Common myeloid progenitor, CD34-positive (primary cell): ENCODE measurements at regions not wholly inside any gene's neighbourhood (a gene's known extent, or its start where the extent isn't known, plus 50 kb on each side); places are given as distances from the start of the nearest gene placed in this dataset.
A peak's percentile ranks its signal among the peaks of the same experiment; 100 is the strongest.

ENCODE experiments used
- CTCF ChIA-PET: fragments of 350-600 bp; sonication (Branson Sonifier 250); formaldehyde crosslinking; loops from one replicate; lab custom pipeline; 2021; ENCODE audit warnings: antibody characterized with exemption; lab: Charles Lee
- POLR2A ChIA-PET: fragments of 350-600 bp; sonication (Branson Sonifier 250); formaldehyde crosslinking; loops from one replicate; lab custom pipeline; 2021; ENCODE audit warnings: antibody characterized with exemption; lab: Charles Lee
- DNase-seq, 3 donors: peaks; one replicate each; pipeline versions ENCODE4 v3.0.0 to v3.0.0-alpha.2; 2013
- H3K27ac ChIP-seq, 2 experiments: 1 replicate in 1 of 2; 2 replicates in 1 of 2; pipeline ENCODE4 v1.7.0; 2013; ENCODE audit warnings: inconsistent platforms in 2 of 2, low read length in 2 of 2, mild to moderate bottlenecking in 2 of 2, low read depth in 1 of 2, moderate library complexity in 1 of 2; ENCODE audit not compliant: severe bottlenecking in 2 of 2, insufficient read depth in 1 of 2, poor library complexity in 1 of 2
- H3K27me3 ChIP-seq, 5 experiments: replicated peaks in 2 of 5; 1 replicate in 3 of 5; 2 replicates in 2 of 5; pipeline versions ENCODE4 v1.6.1 to v1.7.0; 2013; ENCODE audit warnings: low read length in 4 of 5, mild to moderate bottlenecking in 2 of 5, moderate library complexity in 2 of 5, inconsistent platforms in 1 of 5; ENCODE audit not compliant: insufficient read depth in 5 of 5, control insufficient read depth in 4 of 5
- H3K36me3 ChIP-seq, 4 experiments: 1 replicate in 2 of 4; 2 replicates in 2 of 4; pipeline versions ENCODE4 v1.6.1 to v1.7.0; 2013; ENCODE audit warnings: low read length in 3 of 4, control low read depth in 1 of 4, mild to moderate bottlenecking in 1 of 4; ENCODE audit not compliant: control insufficient read depth in 4 of 4, insufficient read depth in 4 of 4
- H3K4me1 ChIP-seq, 4 experiments: 1 replicate in 3 of 4; 2 replicates in 1 of 4; pipeline versions ENCODE4 v1.6.1 to v1.7.1; 2013; ENCODE audit warnings: low read length in 3 of 4, mild to moderate bottlenecking in 3 of 4, control low read depth in 1 of 4, inconsistent platforms in 1 of 4, moderate library complexity in 1 of 4; ENCODE audit not compliant: control insufficient read depth in 4 of 4, insufficient read depth in 4 of 4; ENCODE audit errors: control extremely low read depth in 1 of 4
- H3K4me3 ChIP-seq, 7 experiments: 1 replicate in 4 of 7; 2 replicates in 3 of 7; pipeline versions ENCODE4 v1.5.1 to v1.7.0; 2013; ENCODE audit warnings: mild to moderate bottlenecking in 7 of 7, low read length in 6 of 7, moderate library complexity in 6 of 7, inconsistent platforms in 2 of 7, low read depth in 2 of 7, control low read depth in 1 of 7; ENCODE audit not compliant: insufficient read depth in 4 of 7, control insufficient read depth in 1 of 7; ENCODE audit errors: extremely low read depth in 1 of 7
- H3K9me3 ChIP-seq, 5 experiments: 1 replicate in 4 of 5; 2 replicates in 1 of 5; pipeline versions ENCODE4 v1.6.1 to v1.7.1; 2013; ENCODE audit warnings: low read length in 4 of 5, mild to moderate bottlenecking in 2 of 5, inconsistent platforms in 1 of 5, low read depth in 1 of 5, moderate library complexity in 1 of 5; ENCODE audit not compliant: control insufficient read depth in 4 of 5, insufficient read depth in 2 of 5; ENCODE audit errors: control extremely low read depth in 1 of 5
- WGBS: methylation state at CpG from one replicate; pipeline ENCODE4 v1.1.5; 2013; ENCODE audit not compliant: insufficient coverage; 5-methylcytosine and 5-hydroxymethylcytosine counted together

DNA sequence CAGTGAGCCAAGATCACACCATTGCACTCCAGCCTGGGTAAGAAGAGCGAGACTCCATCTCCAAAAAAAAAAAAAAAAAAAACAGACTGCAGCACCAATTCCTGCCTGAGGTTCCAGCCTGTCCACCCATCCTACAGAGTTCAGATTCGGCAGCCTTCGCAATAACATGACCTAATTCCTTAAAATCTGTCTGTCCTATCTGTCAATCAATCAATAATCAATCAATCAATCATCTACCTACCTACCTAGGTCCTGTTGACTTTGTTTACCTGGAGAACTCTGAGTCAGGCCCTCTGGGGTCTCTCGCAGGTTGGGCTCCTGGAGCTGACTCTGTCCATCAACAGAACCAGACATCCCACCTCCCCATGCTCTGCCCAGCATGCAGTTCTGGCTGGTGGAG lies 236.7 kb downstream of the ENGASE start:
- 100% methylated on average over 1 of the region's 4 CpGs for WGBS
- Histone ChIP-seq H3K4me3 (no peak overlapping the region), H3K36me3 (no peaks in the 10 kb centered on the region), H3K4me1 (no peaks in the 10 kb centered on the region), H3K27ac (no peak overlapping the region), H3K27me3 (peaks cover 0 to 80% (median 6%) of the 10 kb centered on the region in 5 experiments), H3K9me3 (no peaks in the 10 kb centered on the region)
- ChIA-PET CTCF (no interaction called here), POLR2A (no interaction called here)
- no peak for DNase-seq

- ChIA-PET POLR2A (no interaction called here), CTCF (no interaction called here)
- no peak overlapping the region for H3K27ac ChIP-seq
- no peaks in the 10 kb centered on the region for H3K4me1 ChIP-seq
- no peaks in the 10 kb centered on the region for H3K9me3 ChIP-seq
- no peak for DNase-seq
- peaks cover 0 to 63% (median 7%) of the 10 kb centered on the region in 5 experiments for H3K27me3 ChIP-seq
- no peak overlapping the region for H3K4me3 ChIP-seq
- no peaks in the 10 kb centered on the region for H3K36me3 ChIP-seq
- 86% methylated on average over 22 of the region's 26 CpGs for WGBS
Observed at GRCh38 chr17:79306424-79307318, 232.0 kb downstream of the ENGASE start.

DNA sequence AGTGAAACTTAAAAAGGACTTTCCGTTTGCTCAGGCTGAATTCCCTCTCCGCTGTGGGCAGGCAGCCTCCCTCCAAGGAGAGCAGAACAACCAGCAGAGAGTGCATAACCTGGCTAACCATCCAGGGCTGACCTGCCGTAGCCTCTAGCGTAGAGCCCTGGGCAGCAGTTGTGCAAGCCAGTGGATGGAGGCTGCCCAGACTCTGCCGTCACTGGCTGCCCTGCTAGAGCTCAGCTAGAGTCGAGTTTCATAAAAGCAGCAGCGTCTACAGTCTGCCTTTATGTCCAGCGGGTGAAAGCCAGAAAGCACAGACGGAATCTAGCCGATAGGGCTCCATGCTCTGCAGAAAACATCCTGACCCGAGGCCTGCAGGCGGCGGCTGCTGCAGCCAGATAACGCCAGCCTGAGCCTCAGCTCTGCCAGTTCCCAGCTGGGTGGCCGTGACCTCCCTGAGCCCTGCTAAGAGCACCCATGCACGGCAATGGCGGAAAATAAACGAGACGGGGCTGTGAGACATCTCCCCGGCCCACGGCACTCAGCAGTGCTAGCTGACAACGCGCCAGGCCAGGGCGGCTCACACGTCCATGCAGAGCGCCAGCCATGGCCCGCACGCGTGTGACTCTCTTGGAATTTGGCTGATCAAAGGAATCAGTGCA lies 231.3 kb downstream of the ENGASE start:
- CTCF ChIA-PET = no interaction called here
- POLR2A ChIA-PET = no interaction called here
- Histone ChIP-seq H3K27me3 (peaks cover 0 to 63% (median 7%) of the 10 kb centered on the region in 5 experiments), H3K36me3 (no peaks in the 10 kb centered on the region), H3K4me1 (no peaks in the 10 kb centered on the region), H3K27ac (no peak overlapping the region), H3K4me3 (no peak overlapping the region), H3K9me3 (no peaks in the 10 kb centered on the region)
- 71% methylated on average over 28 of the region's 29 CpGs for whole genome bisulfite sequencing
- DNase-seq = peak in 2 of 3 donors; percentile 8 to 25

GRCh38 chr17:79305376-79305767 lies 230.7 kb downstream of the ENGASE start:
- POLR2A ChIA-PET = no interaction called here

DNA sequence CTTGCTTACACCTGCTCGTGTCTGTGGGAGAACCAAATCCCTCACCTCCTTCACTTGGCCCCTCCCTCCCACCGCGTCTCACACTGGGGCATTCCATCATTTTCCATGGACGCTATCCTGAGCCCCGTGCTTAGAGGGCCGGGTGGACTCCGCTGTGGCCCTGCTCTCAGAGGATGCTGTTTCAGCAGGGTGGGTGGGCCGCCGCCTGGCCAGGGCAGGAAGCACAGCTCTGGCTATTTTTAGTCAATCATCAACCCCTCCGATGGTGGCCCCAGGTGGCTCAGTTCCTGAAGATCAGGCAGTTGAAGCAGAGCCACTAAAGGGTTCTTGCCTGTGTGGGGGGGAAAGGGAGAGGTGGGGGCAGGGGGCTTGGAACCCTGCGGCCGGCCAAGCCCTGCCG lies 230.3 kb downstream of the ENGASE start:
- Histone ChIP-seq H3K4me3 (no peak overlapping the region), H3K27ac (no peak overlapping the region), H3K27me3 (peaks cover 0 to 56% (median 7%) of the 10 kb centered on the region in 5 experiments), H3K36me3 (no peaks in the 10 kb centered on the region), H3K9me3 (no peaks in the 10 kb centered on the region), H3K4me1 (no peaks in the 10 kb centered on the region)
- ChIA-PET CTCF (no interaction called here), POLR2A (no interaction called here)
- DNase-seq = no peak
- WGBS = 54% methylated on average over 4 of the region's 13 CpGs

More at GRCh38 chr17:79305376-79305767, 230.7 kb downstream of the ENGASE start:
- no peaks in the 10 kb centered on the region for H3K36me3 ChIP-seq
- no peaks in the 10 kb centered on the region for H3K9me3 ChIP-seq
- DNase-seq = no peak
- no peaks in the 10 kb centered on the region for H3K4me1 ChIP-seq
- CTCF ChIA-PET = no interaction called here
- H3K4me3 ChIP-seq = no peak overlapping the region
- H3K27ac ChIP-seq = no peak overlapping the region
- WGBS = 18% methylated on average over 10 of the region's 10 CpGs
- peaks cover 0 to 60% (median 7%) of the 10 kb centered on the region in 5 experiments for H3K27me3 ChIP-seq

DNA sequence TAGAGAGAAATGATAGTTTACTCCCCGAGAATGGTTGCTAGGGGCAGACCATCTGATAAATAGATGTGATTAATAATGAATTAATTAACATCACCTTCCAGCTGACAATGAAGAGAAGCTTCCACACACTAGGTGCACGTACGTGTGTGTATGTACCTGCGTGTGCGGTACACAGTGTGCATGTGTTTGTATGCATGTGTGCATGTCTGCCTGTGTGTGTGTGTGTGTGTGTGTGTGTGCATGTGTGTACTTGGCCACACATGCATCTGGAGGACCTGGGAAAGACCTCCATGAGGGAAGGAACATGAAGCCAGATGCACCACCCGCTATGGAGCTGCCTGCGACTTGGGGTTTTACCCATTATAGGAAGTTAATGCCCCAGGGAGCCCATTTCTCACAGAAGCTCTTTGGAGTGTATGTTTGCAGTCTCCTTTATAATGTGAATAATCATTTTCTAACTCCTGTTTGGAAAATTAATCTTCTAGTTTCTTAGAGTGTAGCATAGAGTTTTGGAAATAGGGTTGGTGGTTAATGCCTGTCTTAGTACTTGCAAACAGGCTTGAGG lies 229.1 kb downstream of the ENGASE start:
- POLR2A ChIA-PET = no interaction called here
- Histone ChIP-seq H3K27me3 (peaks cover 0 to 52% (median 7%) of the 10 kb centered on the region in 5 experiments), H3K36me3 (no peaks in the 10 kb centered on the region), H3K27ac (no peak overlapping the region), H3K4me1 (no peaks in the 10 kb centered on the region), H3K9me3 (no peaks in the 10 kb centered on the region), H3K4me3 (no peak overlapping the region)
- DNase-seq = no peak
- CTCF ChIA-PET = no interaction called here
- WGBS = 100% methylated on average over 3 of the region's 7 CpGs

DNA sequence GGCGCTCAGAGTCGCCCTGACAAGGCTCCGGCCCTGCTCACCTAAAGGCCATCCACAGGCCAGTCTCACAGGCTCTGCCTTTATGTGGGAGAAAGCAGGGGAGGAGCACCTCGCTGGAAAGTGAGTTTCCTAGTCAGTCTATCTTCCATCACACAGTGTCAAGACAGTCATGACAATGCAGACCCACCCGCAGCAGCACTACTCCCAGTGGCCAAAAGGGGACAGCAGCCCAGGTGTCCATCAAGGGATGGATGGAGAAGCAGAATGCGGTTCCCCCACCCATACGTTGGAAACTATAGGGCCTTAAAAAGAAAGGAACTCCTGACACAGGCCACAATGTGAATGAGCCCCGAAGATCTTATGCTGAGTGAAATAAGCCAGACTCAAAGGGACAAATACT lies 226.8 kb downstream of the ENGASE start:
- ChIA-PET POLR2A (no interaction called here), CTCF (interaction anchor here (1.4 kb wide), 1 partner anchor 34 kb away, joined by 3 read pairs; no protein-coding TSS in a partner anchor)
- no peak overlapping the region for H3K27ac ChIP-seq
- 79% methylated on average over 8 of the region's 8 CpGs for WGBS
- peaks cover 0 to 44% (median 7%) of the 10 kb centered on the region in 5 experiments for H3K27me3 ChIP-seq
- no peaks in the 10 kb centered on the region for H3K36me3 ChIP-seq
- no peak overlapping the region for H3K4me3 ChIP-seq
- H3K4me1 ChIP-seq = no peaks in the 10 kb centered on the region
- no peak for DNase-seq
- no peaks in the 10 kb centered on the region for H3K9me3 ChIP-seq
